ENCODE measurements at regions not wholly inside any gene's neighbourhood (a gene's known extent, or its start where the extent isn't known, plus 50 kb on each side); places are given as distances from the start of the nearest gene placed in this dataset.

DNA sequence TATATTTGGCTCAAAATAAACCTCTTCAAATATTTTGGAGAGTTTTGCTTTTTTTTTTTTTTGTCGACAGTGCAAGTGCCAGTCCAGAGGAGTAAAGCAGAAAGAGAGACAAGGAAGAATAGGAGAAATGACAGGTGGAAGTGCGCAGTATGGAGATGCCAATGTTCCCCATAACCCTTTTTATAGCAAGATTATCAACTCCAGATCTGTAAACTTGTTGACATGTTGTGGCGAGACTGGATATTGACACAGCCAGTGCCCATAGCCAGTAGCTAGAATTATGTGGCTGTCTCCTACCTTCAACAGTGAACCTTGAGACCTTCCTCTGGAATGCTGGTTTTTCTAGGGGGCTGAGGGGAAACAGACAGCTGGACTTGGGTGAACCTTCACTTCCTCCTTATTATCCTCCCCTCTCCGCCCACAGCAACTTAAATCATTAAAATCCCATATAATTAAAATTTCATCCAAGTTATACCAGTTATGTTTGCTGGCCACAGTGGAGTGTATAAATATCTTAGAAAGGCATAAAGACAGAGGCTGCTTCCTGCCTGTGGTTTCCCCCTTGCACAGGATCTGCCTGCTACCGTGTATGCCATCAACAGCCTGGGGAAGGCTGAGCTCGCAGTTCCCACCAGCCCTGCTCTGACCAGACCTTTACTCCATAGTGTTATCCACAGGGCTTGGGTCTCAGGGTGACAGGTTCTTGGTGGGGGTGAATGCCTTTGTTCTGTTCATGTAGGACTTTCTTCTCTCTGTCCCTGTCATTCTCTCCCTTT lies 112.3 kb upstream of the ANKH start:
- DNase-seq (ENCODE audit: low read depth) = no peak

DNA sequence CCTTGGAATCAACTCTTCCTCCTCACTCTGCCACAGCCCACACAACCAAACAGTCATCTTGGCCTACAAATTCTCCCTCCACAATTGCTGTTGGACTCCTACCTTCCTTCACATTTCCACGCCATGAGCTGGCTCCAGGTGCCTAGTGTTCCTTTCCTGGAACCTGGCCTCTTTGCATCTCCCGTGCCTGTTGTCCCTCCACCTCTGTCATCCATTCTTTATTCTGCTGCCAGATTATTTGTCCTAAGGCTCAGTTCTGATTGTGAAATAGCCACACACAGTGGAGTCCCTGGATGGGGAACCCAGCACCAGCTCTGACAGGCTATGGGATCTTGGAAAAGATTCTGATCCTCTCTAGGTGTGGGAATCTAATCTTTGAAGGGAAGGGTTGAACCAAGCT lies 109.1 kb upstream of the ANKH start:
- no peak for DNase-seq (ENCODE audit: low read depth)

DNA sequence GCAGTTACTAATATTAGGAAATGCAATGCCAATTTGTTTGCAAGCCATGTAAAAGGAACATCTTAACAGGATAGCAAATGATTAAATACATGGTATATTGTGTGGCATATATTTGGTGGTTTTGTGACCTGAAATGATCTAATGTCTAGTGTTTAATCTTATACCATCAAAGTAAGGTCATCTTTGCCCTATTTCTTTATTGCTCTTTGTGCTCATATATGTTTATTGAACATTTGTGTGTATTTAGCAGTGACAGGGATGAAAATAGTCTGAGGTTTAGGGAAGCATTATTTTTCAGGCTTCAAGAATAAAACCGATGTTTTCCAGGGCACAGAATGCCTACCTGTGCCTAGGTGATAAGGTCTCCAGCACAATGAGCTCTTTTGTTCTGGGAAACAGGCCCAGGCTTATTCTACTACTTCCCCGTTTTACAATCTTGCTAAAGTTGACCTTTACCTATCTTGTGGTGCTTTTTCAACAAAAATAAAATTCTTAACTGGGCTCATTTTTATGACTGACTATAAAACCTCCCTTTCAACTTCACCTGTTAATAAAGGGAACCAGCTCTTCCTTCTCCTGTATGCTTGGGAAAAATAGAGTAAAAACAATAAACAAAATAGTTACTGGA lies 105.6 kb upstream of the ANKH start:
- no peak for DNase-seq (ENCODE audit: low read depth)

DNA sequence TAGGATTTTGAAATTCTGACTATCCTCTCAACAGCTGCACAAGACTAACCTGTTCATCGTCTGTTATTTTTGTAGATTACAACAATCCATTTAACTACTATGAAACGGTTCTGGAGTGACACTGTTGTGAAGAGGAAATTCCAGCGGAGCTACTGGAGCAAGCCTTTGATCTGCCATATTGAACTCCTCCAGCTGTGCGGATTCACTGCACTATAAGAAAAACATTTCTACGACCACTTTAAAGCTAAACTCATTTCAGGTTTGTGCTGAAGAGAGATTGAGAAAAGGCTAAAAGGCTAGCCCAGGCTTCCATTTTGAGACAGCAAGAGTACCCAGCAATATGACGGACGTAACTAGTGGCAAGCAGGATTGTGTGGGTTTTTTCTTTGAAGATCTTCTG lies 104.9 kb upstream of the ANKH start:
- DNase-seq (ENCODE audit: low read depth) = no peak

DNA sequence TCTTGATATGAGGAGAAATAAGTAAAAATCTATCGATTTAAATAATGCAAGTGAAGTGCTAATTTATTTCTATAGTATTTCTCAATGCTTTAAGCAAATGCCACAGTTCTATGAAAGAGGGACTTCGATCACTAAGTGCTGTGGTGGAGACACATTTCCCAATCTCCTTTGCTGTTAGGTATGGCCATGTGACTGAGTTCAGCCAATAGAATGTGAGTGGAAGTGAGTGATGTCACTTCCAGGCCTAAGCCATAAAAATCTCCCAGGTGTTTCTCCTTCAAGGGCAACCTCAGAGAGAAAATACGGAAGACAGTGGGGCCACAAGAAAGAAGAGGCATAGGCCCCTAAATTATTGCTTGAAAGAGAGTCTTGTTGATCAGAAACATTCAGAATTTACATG lies 100.3 kb upstream of the ANKH start:
- no peak for DNase-seq (ENCODE audit: low read depth)

DNA sequence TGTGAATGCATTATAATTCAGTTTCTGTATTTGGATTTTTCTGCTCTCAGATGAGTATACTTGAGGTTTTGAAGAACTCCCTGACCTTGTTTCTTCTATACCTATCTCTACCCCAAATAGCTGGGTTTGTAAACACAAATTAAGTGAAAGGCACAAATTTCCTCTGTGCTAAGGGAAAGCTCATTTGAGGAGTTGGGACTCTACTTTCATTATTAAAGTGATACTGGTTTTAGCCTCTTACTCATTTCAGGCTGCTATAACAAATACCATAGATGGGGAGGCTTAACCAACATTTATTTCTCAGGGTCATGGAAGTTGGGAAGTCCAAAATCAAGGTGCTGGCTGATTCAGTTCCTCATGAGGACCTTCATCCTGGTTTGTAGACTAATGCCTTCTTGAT lies 97.2 kb upstream of the ANKH start:
- no peak for DNase-seq (ENCODE audit: low read depth)

DNA sequence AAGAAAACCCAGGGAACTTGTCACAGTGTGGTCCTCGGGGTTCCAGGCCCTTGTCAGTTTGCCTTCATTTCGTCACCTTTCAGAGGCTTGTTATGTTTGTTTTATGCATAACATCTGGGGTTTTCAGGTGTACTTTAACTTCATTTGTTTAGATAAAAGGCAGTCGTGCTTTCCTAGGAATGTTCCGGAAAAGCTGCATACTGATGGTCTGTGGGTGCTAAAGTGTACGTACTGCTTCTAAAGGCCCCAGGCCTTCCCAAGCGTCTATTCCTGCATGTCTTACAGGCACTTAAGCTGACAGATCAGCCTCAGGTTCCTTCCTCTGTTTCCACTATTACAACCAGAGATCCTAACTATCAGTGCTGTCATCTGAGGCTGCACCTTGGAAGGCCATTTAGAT lies 95.6 kb upstream of the ANKH start:
- DNase-seq (ENCODE audit: low read depth) = no peak

DNA sequence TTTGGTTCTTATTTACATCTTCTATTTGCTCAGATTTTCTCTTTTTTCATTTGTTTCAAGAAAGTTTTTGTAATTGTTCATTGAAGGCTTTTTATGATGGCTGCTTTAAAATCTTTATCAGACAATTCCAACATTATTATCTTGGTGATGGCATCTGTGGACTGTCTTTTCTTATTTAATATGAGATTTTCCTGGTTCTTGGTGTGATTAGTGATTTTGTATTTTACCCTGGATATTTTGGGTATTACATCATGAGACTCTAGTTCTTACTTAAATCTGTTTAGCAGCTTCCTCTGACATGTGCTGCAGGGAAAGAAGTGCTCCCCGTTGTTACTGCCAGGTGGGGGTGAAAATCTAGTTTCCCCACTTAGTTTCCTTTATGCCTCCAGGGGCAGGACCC lies 94.2 kb upstream of the ANKH start:
- no peak for DNase-seq (ENCODE audit: low read depth)

DNA sequence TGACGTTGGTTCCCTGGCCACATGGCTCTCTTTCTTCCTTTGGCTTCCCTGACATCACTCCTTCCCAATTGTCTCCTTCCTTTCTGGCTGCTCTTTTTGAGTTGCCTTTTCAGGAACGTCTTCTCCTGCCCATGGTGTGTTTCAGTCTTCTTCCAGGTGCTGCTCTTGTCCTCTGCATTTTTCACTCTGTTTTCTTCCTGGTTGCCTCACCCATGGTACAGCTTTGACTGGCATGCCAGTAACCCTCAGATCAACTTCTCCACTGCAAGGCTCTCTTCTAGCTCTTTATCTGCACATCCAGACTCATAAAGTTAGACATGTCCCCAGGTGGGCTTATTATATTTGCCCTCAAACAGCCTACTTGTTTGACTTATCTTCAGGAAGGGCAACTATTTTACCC lies 91.0 kb upstream of the ANKH start:
- no peak for DNase-seq (ENCODE audit: low read depth)

DNA sequence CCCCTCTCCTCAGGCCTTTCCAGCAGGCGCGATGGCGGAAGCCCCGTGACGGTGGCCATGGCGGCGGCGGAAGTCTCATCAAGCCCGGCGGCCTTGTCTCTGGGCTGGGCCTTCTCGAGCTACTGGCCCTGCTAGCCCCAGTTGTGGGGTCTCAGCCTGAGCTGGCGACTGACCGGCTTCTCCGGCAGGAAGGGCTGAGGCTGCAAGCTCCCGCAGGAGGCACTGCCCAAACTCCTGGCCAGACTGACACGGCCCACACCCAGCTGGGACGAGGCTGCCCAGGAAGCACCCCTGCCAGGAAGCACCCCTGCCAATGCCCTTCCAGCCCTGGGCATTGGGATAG lies 88.5 kb upstream of the ANKH start:
- no peak for DNase-seq (ENCODE audit: low read depth)

DNA sequence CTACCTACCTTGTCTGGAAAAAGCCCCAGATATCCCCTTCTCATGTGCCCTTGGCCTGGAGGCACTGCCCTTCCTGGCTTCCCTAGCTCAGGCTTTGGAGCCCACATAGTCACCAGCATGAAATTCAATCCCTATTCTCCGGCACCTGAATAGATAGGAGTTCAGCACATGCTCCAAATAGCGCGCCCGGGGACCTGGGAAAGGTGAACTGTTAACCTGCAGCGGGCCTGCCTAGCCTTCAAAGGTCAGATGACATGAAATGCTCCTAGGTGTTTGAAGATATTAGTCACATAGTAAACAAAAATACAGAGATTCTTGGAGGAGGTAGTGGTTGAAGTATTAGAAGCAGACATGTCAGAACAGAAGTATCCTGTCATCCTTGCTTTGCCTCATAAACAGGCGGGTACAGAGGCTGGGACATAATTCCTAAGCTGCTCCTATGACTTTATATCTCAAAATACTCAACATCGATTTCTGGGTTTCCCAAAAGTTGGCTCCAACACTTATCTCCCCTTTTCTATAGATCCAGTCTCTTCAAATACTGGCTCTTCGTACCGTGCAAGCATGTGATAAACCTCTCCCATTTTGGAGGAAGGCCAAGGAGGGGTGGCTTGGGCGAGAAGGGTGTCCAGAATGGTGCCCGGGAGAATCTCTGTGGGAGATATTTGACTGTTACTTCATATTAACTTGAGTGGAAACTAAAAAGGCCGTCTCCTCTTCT lies 88.0 kb upstream of the ANKH start:
- DNase-seq (ENCODE audit: low read depth) = peak; percentile 10

DNA sequence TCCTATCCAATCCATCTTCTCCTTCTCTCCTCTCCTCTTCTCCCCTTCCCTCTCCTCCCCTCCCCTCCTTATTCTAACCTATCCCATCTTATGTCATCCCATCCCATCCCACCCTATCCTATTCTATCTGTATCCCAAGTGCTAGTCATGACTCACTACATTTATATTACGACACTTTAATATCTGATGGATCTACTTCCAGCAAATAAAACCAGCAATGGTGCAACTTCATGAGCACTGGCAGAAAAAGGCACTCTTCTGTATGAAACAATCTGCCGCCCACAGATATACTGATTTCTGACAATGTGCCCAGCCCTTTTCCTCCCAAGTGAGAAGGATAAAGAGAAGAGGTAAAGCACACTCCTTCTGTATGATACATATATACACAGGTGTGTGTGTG lies 86.6 kb upstream of the ANKH start:
- DNase-seq (ENCODE audit: low read depth) = no peak

DNA sequence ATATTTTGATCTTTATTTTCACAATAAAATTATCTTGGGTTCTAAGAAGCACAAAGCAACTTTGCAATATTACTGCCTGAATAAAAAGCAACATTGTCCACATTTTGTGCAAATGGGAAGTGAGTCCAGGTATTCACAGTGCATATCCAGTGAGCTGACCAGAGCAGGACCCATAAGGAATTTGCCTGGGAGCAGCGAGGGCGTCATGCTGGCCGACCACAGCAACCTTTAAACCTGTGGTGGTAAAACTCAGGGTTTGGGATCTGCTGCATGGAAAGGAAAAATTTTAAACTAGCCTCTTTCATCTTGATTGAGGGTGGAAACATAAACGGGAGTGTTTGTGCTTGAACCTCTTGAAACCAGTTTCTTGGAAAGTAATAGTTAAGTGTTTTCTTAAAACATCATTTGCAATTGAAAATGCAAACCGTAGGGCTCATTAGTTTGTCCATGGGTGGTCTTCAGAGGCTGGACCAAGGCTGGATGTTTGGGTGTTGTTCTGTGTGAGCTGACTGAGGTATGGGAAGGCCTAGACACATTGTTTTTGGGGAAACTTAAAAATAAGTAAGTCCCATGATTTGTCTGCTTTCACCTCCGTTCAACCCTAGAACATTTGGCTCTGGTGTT lies 85.0 kb upstream of the ANKH start:
- DNase-seq (ENCODE audit: low read depth) = no peak

DNA sequence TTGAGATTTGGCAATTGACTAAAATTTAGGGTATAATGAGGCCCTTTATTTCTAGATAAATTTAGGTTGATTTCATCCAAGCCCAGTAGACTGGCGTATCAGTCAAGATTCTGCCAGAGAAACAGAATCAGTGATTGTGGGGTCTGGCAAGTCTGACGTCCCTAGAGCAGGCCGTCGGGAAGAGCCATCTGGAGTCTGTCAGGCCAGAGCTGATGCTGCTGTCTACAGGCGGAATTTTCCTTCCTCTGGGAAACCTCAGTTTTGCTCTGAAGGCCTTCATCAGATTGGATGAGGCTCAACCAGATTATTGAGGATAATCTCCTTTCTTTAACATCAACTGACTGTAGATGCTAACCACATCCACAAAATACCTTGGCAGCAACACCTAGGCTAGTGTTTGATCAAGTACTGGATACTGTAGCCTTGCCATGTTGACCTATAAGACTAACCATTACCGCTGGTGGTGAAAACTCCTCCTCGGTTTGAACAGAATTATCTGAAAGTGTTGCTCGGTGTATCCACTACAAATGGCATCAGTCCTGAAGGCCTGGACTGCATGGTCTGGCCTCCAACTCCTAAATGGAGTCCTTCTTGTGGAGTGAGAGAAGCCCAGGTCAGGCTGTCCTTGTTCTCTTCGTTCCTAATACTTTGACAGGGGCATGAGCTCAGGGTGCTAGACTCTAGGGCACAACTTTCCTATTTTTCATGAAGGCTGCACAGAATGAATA lies 83.2 kb upstream of the ANKH start:
- no peak for DNase-seq (ENCODE audit: low read depth)

DNA sequence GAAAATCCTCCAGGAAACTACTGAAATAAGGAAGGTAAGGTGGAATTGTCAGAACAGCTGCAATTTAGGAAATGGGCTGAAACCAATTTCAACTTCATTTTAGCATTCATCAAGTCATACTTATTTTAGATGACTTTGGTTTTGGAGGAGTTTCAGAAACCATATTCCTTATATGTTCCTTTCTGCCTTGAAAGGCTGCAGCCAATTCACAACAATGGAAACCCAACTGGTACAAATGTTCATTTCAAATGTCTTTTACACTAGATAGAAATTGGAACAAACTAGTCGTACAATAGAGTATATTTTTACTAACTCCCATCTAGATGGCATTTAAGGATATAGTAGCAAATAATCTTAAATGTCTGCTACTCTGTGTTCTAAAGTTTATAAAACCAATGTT lies 82.6 kb upstream of the ANKH start:
- no peak for DNase-seq (ENCODE audit: low read depth)

DNA sequence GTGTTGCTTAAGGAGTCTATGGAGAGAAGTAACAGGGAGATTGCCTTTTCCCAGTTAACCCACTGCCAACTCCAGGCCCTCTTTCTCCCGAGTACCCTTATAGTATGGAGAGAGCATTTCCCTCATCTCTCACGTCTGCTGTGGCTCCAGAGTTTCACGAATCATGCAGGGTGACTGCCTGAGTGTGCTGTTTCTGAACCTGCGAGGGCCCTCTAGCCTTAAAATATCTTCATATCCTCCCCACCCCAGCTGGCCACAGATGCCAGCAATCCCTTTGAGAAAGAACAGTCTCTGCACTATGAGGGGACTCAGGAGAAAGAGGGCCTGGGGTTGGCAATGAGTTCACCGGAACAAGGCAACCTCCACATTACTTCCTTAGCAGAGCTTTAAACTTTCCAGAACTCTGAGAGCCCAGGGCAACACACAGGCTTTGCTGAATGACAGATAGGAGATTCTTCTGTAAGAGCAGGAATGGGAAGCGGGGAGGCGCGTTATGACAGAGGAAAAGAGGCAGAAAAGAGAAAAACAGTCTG lies 81.6 kb upstream of the ANKH start:
- no peak for DNase-seq (ENCODE audit: low read depth)

DNA sequence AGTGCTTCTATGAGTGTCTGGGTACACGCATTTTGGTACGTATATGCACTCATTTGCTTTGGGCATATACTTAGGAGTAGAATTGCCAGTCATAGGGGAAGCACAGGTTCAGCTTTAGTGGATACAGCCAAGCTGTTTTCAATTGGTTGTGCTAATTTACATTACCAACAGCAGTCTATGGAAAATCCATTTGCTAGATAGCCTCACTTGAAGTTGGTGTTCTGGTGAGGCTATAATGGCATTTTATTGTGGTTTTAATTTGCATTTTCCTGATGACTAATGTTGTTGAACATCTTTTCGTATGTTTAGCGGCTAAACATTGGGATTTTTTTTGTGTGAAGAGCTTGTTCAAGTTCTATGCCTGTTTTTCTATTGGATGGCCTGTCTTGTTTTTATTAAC lies 76.8 kb upstream of the ANKH start:
- no peak for DNase-seq (ENCODE audit: low read depth)

DNA sequence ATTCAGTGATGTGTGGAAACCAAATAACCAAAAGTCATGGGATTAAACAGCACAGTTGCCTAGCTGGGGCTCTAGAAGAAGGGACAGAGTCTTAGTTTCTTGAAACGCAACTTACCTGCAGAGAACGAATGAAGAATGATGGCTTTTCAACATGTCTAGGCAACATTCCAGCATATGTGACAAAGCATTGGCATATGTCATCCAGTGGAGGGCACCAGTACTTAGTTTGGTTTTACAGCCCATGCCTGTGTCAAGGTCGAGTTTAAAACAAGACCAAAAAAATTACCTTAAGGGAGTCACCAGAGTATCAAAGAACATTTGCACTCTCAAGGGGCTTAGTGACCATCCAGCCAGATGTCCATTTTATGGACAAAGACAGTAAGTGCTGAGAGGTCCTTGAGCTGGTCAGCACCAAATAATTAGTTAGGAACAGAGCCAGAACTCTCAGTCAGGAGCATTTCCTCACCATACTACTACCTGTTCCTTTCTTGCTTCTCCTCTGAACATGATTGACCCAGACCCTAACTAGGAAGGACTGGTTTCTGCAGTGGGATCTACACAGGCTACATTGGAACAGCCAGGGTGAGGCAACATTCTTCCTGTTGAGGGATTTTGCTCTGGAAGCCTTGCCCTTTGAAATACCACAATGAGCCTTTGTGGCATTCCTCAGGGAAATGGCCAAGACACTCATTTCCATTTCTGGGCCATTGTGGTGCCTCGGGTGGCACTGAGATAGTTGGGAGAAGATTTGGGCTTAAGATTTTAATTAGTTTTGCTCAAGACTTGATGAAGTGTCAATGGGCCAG lies 75.4 kb upstream of the ANKH start:
- no peak for DNase-seq (ENCODE audit: low read depth)

DNA sequence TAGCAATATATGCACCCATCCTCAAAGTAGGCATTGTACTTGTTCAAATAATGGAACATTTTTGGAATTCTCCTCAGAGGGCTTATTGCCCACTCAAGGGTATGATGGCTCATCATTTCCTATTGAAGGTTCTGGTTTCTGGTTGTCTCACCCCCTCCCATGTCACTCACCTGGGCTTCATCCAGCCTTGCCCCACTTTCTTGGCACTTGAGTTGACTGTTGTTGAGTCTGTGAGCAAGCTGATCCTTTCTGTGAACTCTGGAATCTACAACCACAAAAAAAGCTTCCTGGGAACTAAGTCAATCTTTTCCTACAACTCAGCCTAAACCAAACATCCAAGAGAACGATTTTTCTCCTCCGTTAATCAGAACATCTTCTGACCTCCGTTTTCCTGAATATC lies 73.9 kb upstream of the ANKH start:
- DNase-seq (ENCODE audit: low read depth) = no peak

DNA sequence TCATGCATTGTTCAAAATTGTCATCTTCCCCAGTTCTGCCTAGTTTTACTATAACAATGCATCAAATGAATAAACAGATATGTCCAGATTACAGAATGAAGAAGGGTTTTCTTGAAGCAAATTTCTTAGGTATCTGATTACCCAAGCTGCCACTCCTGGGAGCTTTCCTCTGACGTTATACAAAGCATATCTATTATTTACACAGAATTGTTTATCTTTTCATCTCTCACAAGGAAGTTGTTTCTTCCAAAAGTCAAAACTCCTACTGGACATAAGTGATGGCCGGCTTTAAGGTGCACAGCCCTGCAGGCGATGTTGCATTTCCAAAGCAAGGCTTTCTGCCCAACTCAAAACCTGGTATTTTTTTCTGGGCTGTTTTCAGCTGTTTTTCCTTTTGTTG lies 73.4 kb upstream of the ANKH start:
- no peak for DNase-seq (ENCODE audit: low read depth)

DNA sequence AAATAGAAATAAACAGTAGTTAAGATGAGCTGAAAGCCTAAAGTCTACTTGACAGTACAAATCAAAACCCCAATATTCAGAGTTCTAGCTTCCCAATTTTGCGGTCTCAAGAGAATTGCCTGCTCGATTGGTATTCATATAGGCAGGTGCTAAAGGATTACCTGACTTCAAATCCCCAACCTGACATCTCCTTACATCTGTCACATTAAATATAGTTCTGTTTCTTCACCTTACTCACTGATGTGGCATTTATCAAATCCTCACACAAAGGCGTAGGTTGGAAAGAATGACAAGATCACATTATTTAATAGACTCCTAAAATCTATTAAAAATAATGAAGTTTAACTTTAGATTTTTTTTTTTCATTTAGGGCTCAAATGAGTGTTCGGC lies 72.8 kb upstream of the ANKH start:
- no peak for DNase-seq (ENCODE audit: low read depth)
